Stimulated activated CD4-positive, alpha-beta T cell treated with anti-CD3 and anti-CD28 coated beads, Interleukin-2, amount 100 ng/mL, for 48 hours (primary cell): ENCODE measurements at regions not wholly inside any gene's neighbourhood (a gene's known extent, or its start where the extent isn't known, plus 50 kb on each side); places are given as distances from the start of the nearest gene placed in this dataset.
"Not testable (repeated sequence)": the region's sequence is repeated elsewhere in the genome, so short reads cannot be mapped to it uniquely, and the experiment has no call there.

Source experiments
- DNase-seq, 2 donors: peaks; one replicate each; pipeline ENCODE4 v3.0.0-alpha.2; 2020

GRCh38 chr9:28946648-28947047, 1373.4 kb upstream of the C9orf72 start:
- no peak for DNase-seq

- no peak for DNase-seq
Measured at GRCh38 chr9:28951945-28952344, 1378.7 kb upstream of the C9orf72 start.

GRCh38 chr9:28956116-28956880, 1383.0 kb upstream of the C9orf72 start:
- DNase-seq: no peak

- DNase-seq: no peak
Measured at GRCh38 chr9:28960602-28961001, 1387.3 kb upstream of the C9orf72 start.

GRCh38 chr9:28961623-28962022, 1388.3 kb upstream of the C9orf72 start:
- no peak for DNase-seq

- DNase-seq: no peak
Measured at GRCh38 chr9:28967226-28967625, 1393.9 kb upstream of the C9orf72 start.

- DNase-seq: no peak
Measured at GRCh38 chr9:28970241-28970654, 1397.0 kb upstream of the C9orf72 start.

- DNase-seq: no peak
Measured at GRCh38 chr9:28971881-28972280, 1398.6 kb upstream of the C9orf72 start.

GRCh38 chr9:28976250-28976649, 1403.0 kb upstream of the C9orf72 start:
- no peak for DNase-seq

- DNase-seq: no peak
Measured at GRCh38 chr9:28976684-28977083, 1403.4 kb upstream of the C9orf72 start.

- no peak for DNase-seq
Measured at GRCh38 chr9:28981129-28981528, 1407.8 kb upstream of the C9orf72 start.

- DNase-seq: no peak
Measured at GRCh38 chr9:28981711-28982110, 1408.4 kb upstream of the C9orf72 start.

- no peak for DNase-seq
Measured at GRCh38 chr9:28984016-28984415, 1410.7 kb upstream of the C9orf72 start.

- not testable (repeated sequence) for DNase-seq
Measured at GRCh38 chr9:28990009-28990408, 1416.7 kb upstream of the C9orf72 start.

GRCh38 chr9:28999057-28999456, 1425.8 kb upstream of the C9orf72 start:
- no peak for DNase-seq

- DNase-seq: no peak
Measured at GRCh38 chr9:28999806-29000205, 1426.5 kb upstream of the C9orf72 start.

- no peak for DNase-seq
Measured at GRCh38 chr9:29001006-29001405, 1427.7 kb upstream of the C9orf72 start.

GRCh38 chr9:29004988-29005387, 1431.7 kb upstream of the C9orf72 start:
- DNase-seq: no peak

GRCh38 chr9:29006628-29007027, 1433.3 kb upstream of the C9orf72 start:
- DNase-seq: no peak

- DNase-seq: no peak
Measured at GRCh38 chr9:29012911-29013310, 1439.6 kb upstream of the C9orf72 start.

- no peak for DNase-seq
Measured at GRCh38 chr9:29021632-29022031, 1448.4 kb upstream of the C9orf72 start.

- no peak for DNase-seq
Measured at GRCh38 chr9:29038332-29038731, 1465.1 kb upstream of the C9orf72 start.

GRCh38 chr9:29039258-29039657, 1466.0 kb upstream of the C9orf72 start:
- DNase-seq: no peak

GRCh38 chr9:29043072-29043471, 1469.8 kb upstream of the C9orf72 start:
- DNase-seq: no peak

- no peak for DNase-seq
Measured at GRCh38 chr9:29044959-29045358, 1471.7 kb upstream of the C9orf72 start.
